ENCODE measurements at regions not wholly inside any gene's neighbourhood (a gene's known extent, or its start where the extent isn't known, plus 50 kb on each side); places are given as distances from the start of the nearest gene placed in this dataset.
A peak's percentile ranks its signal among the peaks of the same experiment; 100 is the strongest.

DNA sequence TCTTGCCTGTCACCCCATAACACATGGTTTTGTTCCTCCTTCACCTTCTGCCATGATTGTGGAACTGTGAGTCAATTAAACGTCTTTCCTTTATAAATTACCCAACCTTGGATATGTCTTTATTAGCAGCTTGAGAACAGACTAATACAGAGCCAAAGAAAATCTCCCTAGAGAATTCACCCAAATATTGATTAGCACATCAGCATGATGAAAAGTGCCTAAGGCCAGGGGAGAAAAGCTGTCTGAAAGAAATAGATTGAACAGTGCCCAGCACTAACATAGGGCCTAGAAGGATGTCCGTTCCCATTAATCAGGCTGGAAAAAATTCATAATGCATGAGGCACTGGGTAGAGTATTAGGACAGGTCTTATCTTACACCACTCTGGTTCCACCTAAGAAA lies 111.9 kb upstream of the CALN1 start:
- DNase-seq (ENCODE audit: low spot score) = no peak

DNA sequence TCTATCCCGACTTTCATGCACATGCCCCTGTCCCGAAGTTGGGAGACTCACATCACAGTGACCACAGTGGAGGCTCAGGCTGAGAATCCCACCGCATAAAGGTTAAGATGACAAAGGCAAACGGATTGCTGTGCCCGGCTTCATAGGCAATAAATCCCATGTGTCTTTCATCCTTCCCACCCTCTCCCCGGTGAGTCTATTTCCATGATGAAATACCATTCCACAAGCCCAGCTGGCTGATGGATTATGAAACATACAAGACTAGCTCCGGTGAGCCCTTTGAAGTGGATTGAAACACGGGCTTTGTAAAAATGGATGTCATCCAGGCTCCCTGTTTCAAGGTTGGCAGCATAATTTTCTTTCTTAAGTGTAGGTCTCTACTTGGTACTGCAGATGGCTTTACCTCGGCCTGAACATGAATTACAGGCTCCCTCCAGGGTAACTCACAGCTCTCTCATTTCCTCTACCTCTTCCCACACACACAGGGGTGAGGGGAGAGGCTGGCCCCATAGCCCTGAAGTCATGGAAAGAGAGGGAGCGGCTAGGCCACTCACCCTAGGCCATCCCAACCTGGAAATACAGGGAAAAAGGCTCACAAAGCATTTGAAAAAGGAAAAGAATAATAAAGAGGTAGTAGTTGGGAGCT lies 92.0 kb upstream of the CALN1 start:
- no peak for DNase-seq (ENCODE audit: low spot score)

DNA sequence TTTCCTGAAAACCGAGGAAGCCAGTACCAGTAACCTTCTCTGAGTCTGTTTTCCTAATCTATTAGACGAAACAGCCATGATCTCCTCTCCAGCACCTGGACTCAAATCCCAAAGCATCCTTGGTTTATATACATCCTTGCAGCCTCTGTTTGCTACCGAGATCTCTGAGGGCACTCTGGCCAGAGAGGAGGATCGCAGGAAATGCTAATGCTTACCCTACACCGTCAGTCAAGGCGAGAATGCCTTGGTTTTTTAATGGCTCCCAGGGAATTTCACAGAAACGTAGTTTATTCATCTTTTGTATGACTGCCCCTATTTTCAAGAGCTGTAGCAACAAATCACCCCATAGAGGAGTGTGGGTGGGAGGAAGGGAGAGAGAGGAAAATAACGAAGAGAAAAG lies 91.5 kb upstream of the CALN1 start:
- no peak for DNase-seq (ENCODE audit: low spot score)

DNA sequence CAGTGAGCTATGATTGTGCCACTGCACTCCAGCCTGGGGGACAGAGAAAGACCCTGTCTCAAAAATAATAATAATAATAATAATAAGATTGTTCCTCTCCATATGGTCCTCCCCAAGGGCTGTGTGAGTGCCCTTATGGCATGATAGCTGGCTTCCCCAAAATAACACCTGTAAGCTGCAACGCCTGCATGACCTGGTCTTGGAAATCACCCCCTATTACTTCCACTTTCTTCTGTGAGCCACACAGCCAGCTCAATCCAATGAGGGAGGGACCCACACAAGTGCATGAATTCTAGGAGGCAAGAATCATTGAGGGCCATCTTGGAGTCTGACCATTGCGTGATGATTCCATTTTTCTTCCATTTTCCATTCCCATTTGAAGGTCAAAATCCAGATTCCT lies 82.7 kb upstream of the CALN1 start:
- no peak for DNase-seq (ENCODE audit: low spot score)

DNA sequence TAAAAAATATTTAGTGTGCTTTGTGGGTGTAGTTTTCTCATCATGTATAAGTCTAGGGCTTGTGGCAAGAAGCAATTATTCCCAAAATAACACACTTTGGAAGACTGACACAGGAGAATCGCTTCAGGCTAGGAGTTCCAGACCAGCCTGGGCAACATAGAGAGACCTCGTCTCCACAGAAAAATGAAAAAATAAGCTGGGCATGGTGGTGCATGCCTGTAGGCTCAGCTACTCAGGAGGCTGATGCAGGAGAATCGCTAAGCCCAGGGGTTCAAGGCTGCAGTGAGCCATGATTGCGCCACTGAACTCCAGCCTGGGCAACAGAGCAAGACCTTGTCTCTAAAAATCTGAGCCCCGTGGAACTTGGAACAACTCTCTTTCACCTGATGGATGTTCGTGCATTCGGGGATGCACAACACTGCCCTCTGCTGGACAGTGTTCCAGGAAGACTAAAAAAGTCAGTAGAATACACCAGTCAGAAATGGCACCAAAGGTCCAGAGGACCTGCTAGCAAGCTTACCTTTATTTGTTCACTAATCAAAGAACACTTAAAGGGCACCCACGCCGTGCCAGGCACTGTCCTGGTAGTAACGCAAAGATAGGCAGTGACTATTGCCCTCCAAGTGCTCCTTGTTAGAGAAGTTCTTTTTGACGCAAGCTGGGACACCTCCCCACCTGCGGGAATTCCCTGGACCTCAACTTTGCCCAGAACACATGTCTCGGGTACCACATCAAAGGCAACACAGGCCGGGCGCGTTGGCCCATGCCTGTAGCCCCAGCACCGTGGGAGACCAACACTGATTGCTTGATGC lies 81.9 kb upstream of the CALN1 start:
- peak; percentile 69 for DNase-seq (ENCODE audit: low spot score)

DNA sequence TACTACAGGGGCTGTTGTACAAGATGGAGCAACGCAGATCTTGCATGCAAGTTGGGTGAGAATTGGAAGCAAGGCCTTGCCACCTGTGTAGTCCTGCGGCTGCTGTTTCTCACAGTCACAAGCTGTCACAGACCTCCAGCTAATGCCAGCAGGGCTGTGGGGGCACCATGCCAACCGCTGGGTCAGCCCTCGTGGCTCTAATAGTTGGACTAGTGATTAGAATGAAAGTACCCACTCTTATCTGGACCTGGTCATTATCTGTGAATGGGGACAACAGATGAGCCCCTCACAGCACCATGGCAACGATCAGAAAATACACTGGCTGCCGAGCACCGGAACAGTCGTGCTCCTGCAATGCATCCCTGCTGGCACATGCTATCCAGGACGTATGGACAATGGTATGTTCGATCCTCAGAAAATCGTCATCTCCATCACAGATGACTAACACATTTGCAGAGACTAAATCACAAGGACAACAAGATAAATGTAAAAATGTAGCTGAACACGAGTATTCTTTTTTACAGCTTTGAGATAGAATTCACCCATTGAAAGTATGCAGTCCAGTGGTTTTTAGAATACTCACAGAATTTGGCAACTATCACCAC lies 80.4 kb upstream of the CALN1 start:
- no peak for DNase-seq (ENCODE audit: low spot score)

DNA sequence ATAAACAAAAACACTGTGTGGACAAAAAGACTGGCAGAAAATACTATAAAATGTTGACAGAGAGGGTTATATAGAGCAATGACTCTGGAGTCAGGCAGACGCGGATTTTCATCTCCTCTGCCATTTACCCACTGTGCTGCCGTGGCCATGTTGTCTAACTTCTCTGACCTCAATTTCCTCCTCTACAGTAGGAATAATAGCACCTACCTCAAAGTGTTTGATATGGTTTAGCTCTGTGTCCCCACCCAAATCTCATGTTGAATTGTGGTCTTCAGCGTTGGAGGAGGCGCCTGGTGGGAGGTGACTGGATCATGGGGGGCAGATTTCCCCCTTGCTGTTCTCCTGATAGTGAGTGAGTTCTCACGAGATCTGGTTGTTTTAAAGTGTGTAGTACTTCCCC lies 78.2 kb upstream of the CALN1 start:
- DNase-seq (ENCODE audit: low spot score) = no peak

DNA sequence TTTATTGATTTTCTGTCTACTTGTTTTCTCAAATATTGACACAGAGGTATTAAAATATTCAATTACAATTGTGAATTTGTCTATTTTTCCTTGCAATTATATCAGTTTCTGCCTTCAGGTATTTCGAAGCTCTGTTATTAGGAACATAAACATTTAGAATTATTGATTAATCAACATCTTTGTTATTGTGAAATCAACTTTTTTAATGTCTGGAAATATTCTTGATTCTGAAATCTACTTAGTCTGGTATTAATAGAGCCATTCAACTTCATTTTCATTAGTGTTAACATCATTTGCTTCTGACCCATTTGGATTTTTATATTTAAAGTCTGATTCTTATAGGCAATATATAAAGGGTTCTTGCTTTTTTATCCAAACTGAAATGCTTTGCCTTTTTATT lies 69.8 kb upstream of the CALN1 start:
- no peak for DNase-seq (ENCODE audit: low spot score)

DNA sequence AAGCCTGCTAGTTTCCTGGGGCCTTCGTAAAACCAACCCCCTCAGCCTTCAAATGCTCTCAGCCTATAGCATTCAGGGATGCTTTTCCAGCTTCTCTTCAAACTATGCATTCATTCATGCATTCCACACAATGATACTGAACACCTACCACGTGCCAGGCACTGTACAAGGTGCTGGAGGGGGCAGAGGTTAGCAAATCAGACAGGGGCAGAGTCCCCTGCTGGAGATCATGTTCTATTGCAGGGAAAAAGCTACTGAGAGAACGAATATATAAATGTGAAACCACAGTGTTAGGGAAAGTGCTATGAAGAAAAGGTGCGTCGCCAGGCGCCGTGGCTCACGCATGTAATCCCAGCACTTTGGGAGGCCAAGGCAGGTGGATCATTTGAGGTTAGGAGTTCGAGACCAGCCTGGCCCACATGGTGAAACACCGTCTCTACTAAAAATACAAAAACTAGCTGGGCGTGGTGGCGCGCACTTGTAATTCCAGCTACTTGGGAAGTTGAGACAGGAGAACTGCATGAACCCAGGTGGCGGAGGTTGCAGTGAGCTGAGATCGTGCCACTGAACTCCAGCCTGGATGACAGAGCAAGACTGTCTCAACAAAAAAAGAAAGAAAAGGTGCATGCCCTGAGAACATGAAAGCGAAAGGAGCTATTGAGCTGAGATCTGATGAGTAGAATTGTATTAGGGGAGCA lies 64.6 kb upstream of the CALN1 start:
- no peak for DNase-seq (ENCODE audit: low spot score)

DNA sequence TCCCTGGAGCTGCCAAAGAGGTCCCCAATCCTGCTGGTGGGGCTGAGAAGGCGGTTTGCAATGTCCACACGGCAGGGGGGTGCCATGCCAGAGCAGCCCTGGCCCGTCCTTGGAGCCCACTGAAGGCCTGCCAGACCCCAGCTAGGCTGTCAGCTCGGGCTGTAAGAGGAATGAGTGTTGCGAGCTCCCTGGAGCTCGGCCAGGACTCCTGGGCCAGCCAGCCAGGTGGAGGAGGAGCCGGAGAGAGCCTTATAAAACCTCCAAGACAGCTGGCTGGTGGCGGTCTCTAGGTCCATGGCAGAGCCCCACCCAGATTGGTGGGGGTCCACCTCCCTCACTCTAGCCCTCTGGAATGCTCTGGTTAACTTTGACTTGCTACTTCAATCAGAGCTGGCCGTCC lies 55.1 kb upstream of the CALN1 start:
- DNase-seq (ENCODE audit: low spot score) = no peak

DNA sequence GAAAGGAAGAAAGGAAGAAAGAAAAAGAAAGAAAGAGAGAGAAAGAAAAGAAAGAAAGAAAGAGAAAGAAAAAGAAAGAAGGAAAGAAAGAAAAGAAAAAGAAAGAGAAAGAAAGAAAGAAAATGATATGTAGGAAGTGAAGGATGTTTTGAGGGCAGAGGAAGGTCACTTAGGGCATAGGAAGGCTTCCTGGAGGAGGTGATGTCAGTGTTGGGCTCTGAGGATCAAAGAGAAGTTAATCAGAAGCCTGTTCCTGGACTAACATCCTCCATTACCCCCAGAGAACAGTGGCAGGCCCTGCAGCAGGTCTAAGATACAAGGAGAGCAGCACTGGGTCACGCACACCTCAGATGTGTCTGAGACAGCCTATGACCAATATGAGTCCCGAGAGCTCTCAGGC lies 54.7 kb upstream of the CALN1 start:
- no peak for DNase-seq (ENCODE audit: low spot score)

DNA sequence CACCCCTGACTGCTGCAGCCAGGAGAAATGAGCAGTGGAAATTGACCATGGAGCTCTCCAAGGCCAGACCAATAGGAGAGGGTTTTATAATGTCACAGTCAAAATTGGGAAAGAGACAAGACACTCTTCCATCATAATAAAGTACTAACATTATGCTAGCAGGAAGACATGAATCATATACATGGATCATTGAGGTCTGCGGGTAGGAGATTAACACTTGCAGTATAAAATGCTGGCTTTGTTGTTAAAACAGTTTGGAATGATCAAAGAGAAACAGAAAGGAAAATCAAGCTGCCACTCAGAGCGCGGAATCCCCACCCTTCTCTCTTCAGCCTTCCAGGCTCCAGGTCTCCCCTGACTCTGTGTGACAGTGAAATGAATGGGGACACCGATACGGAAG lies 53.4 kb upstream of the CALN1 start:
- DNase-seq (ENCODE audit: low spot score) = no peak

DNA sequence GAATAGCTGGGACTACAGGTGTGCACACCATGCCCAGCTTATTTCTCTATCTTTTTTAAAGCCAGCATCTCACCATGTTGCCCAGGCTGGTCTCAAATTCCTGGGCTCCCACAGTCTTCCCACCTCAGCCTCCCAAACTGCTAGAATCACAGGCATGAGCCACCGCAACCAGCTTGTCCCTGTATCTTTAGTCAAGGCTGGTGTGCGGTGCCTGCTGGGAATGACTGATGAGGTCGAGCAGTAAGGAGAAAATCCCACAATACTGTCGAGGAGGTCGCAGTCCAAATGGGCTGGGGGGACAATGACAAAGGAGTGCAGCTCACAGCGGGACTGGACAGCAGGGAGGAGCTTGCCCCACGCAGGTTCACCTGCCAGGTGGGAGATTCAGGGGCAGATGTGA lies 50.2 kb upstream of the CALN1 start:
- DNase-seq (ENCODE audit: low spot score) = no peak

Data from H4 (cell line).